HG03196 (cell line): ENCODE measurements at regions not wholly inside any gene's neighbourhood (a gene's known extent, or its start where the extent isn't known, plus 50 kb on each side); places are given as distances from the start of the nearest gene placed in this dataset.

Experiments used
- ATAC-seq: cut with Tn5 transposase; IDR thresholded peaks from one replicate; pipeline ENCODE4 v1.9.1; 2021; ENCODE audit not compliant: unreplicated experiment

- no peak for ATAC-seq
Observed at GRCh38 chr2:144333143-144333555, 186.8 kb downstream of the ZEB2 start.

- peak; percentile 91 for ATAC-seq
Observed at GRCh38 chr2:144332356-144333142, 187.4 kb downstream of the ZEB2 start.

GRCh38 chr2:144331674-144332355 lies 188.1 kb downstream of the ZEB2 start:
- ATAC-seq, result peak; percentile 73

- ATAC-seq, result no peak
Observed at GRCh38 chr2:144330951-144331673, 188.8 kb downstream of the ZEB2 start.

GRCh38 chr2:144329472-144329871 lies 190.4 kb downstream of the ZEB2 start:
- ATAC-seq, result no peak

- ATAC-seq, result no peak
Observed at GRCh38 chr2:144328938-144329337, 191.0 kb downstream of the ZEB2 start.

- ATAC-seq, result no peak
Observed at GRCh38 chr2:144326825-144327224, 193.1 kb downstream of the ZEB2 start.

GRCh38 chr2:144325086-144325485 lies 194.8 kb downstream of the ZEB2 start:
- peak; percentile 68 for ATAC-seq

GRCh38 chr2:144324446-144325045 lies 195.4 kb downstream of the ZEB2 start:
- ATAC-seq, result peak; percentile 45

- peak; percentile 47 for ATAC-seq
Observed at GRCh38 chr2:144323946-144324345, 196.0 kb downstream of the ZEB2 start.

- ATAC-seq, result no peak
Observed at GRCh38 chr2:144322379-144322778, 197.5 kb downstream of the ZEB2 start.

GRCh38 chr2:144320491-144320890 lies 199.4 kb downstream of the ZEB2 start:
- ATAC-seq, result no peak

- ATAC-seq, result no peak
Observed at GRCh38 chr2:144317071-144317738, 202.7 kb downstream of the ZEB2 start.

GRCh38 chr2:144310889-144311608 lies 208.9 kb downstream of the ZEB2 start:
- no peak for ATAC-seq

GRCh38 chr2:144310484-144310883 lies 209.4 kb downstream of the ZEB2 start:
- no peak for ATAC-seq

- no peak for ATAC-seq
Observed at GRCh38 chr2:144307711-144308110, 212.2 kb downstream of the ZEB2 start.

GRCh38 chr2:144304202-144304601 lies 215.7 kb downstream of the ZEB2 start:
- ATAC-seq, result no peak

GRCh38 chr2:144300632-144301031 lies 219.3 kb downstream of the ZEB2 start:
- no peak for ATAC-seq

- ATAC-seq, result no peak
Observed at GRCh38 chr2:144290276-144290675, 229.6 kb downstream of the ZEB2 start.

- ATAC-seq, result no peak
Observed at GRCh38 chr2:144288438-144288837, 231.5 kb downstream of the ZEB2 start.
